Nephron (organoid): ENCODE measurements at regions not wholly inside any gene's neighbourhood (a gene's known extent, or its start where the extent isn't known, plus 50 kb on each side); places are given as distances from the start of the nearest gene placed in this dataset.

Experiments
- H3K27ac Mint-ChIP-seq, 3 experiments: 2 replicates each; pipeline ENCODE4 v1.8.0; 2020; ENCODE audit warnings: mixed read lengths in 3 of 3, mild to moderate bottlenecking in 2 of 3, moderate library complexity in 1 of 3
- H3K27me3 Mint-ChIP-seq: 2 replicates; pipeline ENCODE4 v1.8.0; 2021; ENCODE audit warnings: low read depth, mild to moderate bottlenecking, moderate library complexity, mixed read lengths
- H3K36me3 Mint-ChIP-seq: 2 replicates; pipeline ENCODE4 v1.8.0; 2020; ENCODE audit warnings: low read depth, mixed read lengths
- H3K4me1 Mint-ChIP-seq: 2 replicates; pipeline ENCODE4 v1.8.0; 2020; ENCODE audit warnings: mixed read lengths
- H3K4me3 Mint-ChIP-seq, 3 experiments: 2 replicates each; pipeline ENCODE4 v1.8.0; 2020; ENCODE audit warnings: mild to moderate bottlenecking in 3 of 3, mixed read lengths in 3 of 3, moderate library complexity in 2 of 3
- H3K9me3 Mint-ChIP-seq: 2 replicates; pipeline ENCODE4 v1.8.0; 2020; ENCODE audit warnings: mixed read lengths
- TF ChIP-seq, protein P1 (sequence below), 3 experiments: fragments of 200-600 bp; sonication (generic); IDR thresholded peaks; one replicate each; pipeline ENCODE4 v1.5.0; 2021; ENCODE audit warnings: antibody characterized with exemption in 3 of 3; ENCODE audit not compliant: unreplicated experiment in 3 of 3

- H3K36me3 Mint-ChIP-seq, result no peaks in the 10 kb centered on the region
- H3K27ac Mint-ChIP-seq, result no peak overlapping the region
- TF ChIP-seq, protein P1, sequence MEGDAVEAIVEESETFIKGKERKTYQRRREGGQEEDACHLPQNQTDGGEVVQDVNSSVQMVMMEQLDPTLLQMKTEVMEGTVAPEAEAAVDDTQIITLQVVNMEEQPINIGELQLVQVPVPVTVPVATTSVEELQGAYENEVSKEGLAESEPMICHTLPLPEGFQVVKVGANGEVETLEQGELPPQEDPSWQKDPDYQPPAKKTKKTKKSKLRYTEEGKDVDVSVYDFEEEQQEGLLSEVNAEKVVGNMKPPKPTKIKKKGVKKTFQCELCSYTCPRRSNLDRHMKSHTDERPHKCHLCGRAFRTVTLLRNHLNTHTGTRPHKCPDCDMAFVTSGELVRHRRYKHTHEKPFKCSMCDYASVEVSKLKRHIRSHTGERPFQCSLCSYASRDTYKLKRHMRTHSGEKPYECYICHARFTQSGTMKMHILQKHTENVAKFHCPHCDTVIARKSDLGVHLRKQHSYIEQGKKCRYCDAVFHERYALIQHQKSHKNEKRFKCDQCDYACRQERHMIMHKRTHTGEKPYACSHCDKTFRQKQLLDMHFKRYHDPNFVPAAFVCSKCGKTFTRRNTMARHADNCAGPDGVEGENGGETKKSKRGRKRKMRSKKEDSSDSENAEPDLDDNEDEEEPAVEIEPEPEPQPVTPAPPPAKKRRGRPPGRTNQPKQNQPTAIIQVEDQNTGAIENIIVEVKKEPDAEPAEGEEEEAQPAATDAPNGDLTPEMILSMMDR (IDR thresholded peaks at IDR 0.05; ENCODE audit: unreplicated experiment in 3 of 3), result no peak
- H3K9me3 Mint-ChIP-seq, result no peaks in the 10 kb centered on the region
- H3K4me1 Mint-ChIP-seq, result peaks cover 6% of the 10 kb centered on the region
- H3K4me3 Mint-ChIP-seq, result no peak overlapping the region
- no peaks in the 10 kb centered on the region for H3K27me3 Mint-ChIP-seq
Observed at GRCh38 chr6:23952245-23952644, 173.8 kb upstream of the NRSN1 start.

DNA sequence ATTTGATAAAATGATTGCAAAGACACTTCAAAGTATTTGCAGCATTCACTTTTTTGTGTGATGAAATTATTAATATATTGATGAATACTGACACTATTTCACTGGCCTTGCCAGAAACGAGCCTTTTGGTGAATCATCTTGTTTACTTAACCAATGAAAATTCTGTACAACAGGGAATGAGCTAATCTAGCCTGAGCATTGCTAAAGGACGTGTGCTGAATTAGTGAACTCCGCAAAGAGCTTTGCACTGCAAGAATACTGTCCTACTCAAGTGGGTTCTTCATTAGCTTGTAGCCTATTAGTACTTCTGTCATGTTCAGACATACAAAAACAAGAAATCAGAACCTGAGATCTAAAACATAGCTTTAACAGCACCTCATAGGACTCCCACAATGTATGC lies 172.0 kb upstream of the NRSN1 start:
- H3K9me3 Mint-ChIP-seq, result no peaks in the 10 kb centered on the region
- H3K27me3 Mint-ChIP-seq, result no peaks in the 10 kb centered on the region
- no peak overlapping the region for H3K27ac Mint-ChIP-seq
- peaks cover 6% of the 10 kb centered on the region for H3K4me1 Mint-ChIP-seq
- no peaks in the 10 kb centered on the region for H3K36me3 Mint-ChIP-seq
- H3K4me3 Mint-ChIP-seq, result no peak overlapping the region
- TF ChIP-seq, protein P1 (IDR thresholded peaks at IDR 0.05; ENCODE audit: unreplicated experiment in 3 of 3), result no peak

DNA sequence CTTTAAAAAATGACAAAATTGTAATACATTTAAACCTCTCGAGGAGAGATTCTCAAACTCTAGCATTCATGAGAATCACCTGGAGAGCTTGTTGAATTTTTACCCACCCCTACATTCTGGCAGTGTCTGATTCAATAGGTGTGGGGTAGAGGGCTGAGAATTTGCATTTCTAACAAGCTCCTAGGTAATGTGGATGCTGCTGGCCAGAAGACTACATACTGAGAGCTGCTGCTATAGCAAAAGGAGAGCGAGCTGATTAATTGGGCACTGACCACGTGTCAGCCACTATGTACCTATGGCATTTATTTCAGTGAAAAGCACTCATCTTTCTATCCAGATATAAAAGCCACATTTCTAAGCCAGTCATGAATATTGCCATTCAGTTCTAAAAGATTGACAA lies 169.0 kb upstream of the NRSN1 start:
- TF ChIP-seq, protein P1 (IDR thresholded peaks at IDR 0.05; ENCODE audit: unreplicated experiment in 3 of 3), result no peak
- Mint-ChIP-seq H3K4me1 (peaks cover 5% of the 10 kb centered on the region), H3K27ac (no peak overlapping the region), H3K9me3 (no peaks in the 10 kb centered on the region), H3K36me3 (no peaks in the 10 kb centered on the region), H3K27me3 (no peaks in the 10 kb centered on the region), H3K4me3 (no peak overlapping the region)

- Mint-ChIP-seq H3K9me3 (no peaks in the 10 kb centered on the region), H3K4me1 (no peaks in the 10 kb centered on the region), H3K36me3 (no peaks in the 10 kb centered on the region), H3K27ac (no peak overlapping the region), H3K4me3 (no peak overlapping the region), H3K27me3 (no peaks in the 10 kb centered on the region)
- TF ChIP-seq, protein P1 (IDR thresholded peaks at IDR 0.05; ENCODE audit: unreplicated experiment in 3 of 3), result no peak
Observed at GRCh38 chr6:23964865-23965264, 161.2 kb upstream of the NRSN1 start.

GRCh38 chr6:23969344-23969743 lies 156.7 kb upstream of the NRSN1 start:
- TF ChIP-seq, protein P1 (IDR thresholded peaks at IDR 0.05; ENCODE audit: unreplicated experiment in 3 of 3), result no peak
- peaks cover 5% of the 10 kb centered on the region for H3K9me3 Mint-ChIP-seq
- no peaks in the 10 kb centered on the region for H3K27me3 Mint-ChIP-seq
- H3K4me3 Mint-ChIP-seq, result no peak overlapping the region
- no peaks in the 10 kb centered on the region for H3K36me3 Mint-ChIP-seq
- no peaks in the 10 kb centered on the region for H3K4me1 Mint-ChIP-seq
- no peak overlapping the region for H3K27ac Mint-ChIP-seq

DNA sequence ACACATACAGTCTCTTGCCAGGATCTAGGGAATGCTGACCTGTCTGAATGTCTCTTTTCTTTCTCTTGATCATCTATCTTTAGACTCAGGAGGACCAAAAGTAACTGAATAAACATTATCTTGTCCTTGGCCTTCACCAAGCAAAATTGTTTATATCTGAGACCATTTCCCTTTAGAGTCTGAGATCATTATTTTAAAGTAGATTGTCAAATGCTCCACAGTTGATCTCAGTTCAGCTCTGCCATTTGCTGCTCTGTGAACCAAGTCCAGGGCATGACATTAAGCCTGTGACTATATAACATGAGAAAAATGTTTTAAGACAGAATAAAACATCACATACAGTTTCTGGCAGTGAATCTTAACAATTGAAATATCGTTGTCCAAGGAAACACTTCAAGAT lies 148.3 kb upstream of the NRSN1 start:
- H3K27me3 Mint-ChIP-seq, result no peaks in the 10 kb centered on the region
- H3K36me3 Mint-ChIP-seq, result no peaks in the 10 kb centered on the region
- H3K9me3 Mint-ChIP-seq, result peaks cover 3% of the 10 kb centered on the region
- no peak overlapping the region for H3K4me3 Mint-ChIP-seq
- H3K27ac Mint-ChIP-seq, result peak overlapping the region in 2 of 3 experiments; percentile 48 to 60
- peaks cover 13% of the 10 kb centered on the region for H3K4me1 Mint-ChIP-seq
- TF ChIP-seq, protein P1 (IDR thresholded peaks at IDR 0.05; ENCODE audit: unreplicated experiment in 3 of 3), result no peak
